HCT116 (cell line): ENCODE measurements at regions not wholly inside any gene's neighbourhood (a gene's known extent, or its start where the extent isn't known, plus 50 kb on each side); places are given as distances from the start of the nearest gene placed in this dataset.

Source experiments
- ATAC-seq: fragments of 200-7000 bp; cut with Tn5 transposase; 2 replicates; pipeline ENCODE4 v1.9.1; 2020; ENCODE audit warnings: mild to moderate bottlenecking, moderate library complexity
- BruUV-seq: library from RNA; stranded (reverse); fragments of 400-500 nt; replicated peaks from 2 replicates; lab custom pipeline; 2021; lab: Mats Ljungman, UMichigan
- CTCF ChIA-PET: fragments of 300-600 bp; sonication (Branson Sonifier 250); formaldehyde crosslinking; loops from one replicate; lab custom pipeline; 2021; ENCODE audit warnings: antibody characterized with exemption; lab: Charles Lee
- POLR2A ChIA-PET: fragments of 300-600, 350-600 bp; sonication (Branson Sonifier 250); formaldehyde crosslinking; loops from one replicate; lab custom pipeline; 2021; ENCODE audit warnings: antibody characterized with exemption; lab: Charles Lee
- RAD21 ChIA-PET, 2 experiments: fragments of 300-600 bp; sonication (Branson Sonifier 250); formaldehyde crosslinking; loops; one replicate each; lab custom pipeline; 2023; ENCODE audit warnings: low total read pairs in 2 of 2; ENCODE audit not compliant: uncharacterized antibody in 2 of 2, unreplicated experiment in 2 of 2, low non-redundant PET in 1 of 2; lab: Charles Lee
- DNase-seq: peaks from one replicate; pipeline ENCODE4 v3.0.0-alpha.2; 2010; ENCODE audit warnings: low read depth, low spot score
- H2AFZ ChIP-seq: fragments of 200-600 bp; shearing (Covaris generic), sonication (generic); 2 replicates; pipeline ENCODE4 v1.6.1; 2017; ENCODE audit warnings: low read depth, mixed run types, mixed read lengths, antibody characterized with exemption, low read length; ENCODE audit not compliant: poor library complexity, severe bottlenecking
- H3K27ac ChIP-seq: 2 replicates; pipeline ENCODE4 v1.5.1; 2012; ENCODE audit warnings: low read depth, low read length
- H3K27me3 ChIP-seq: fragments of 200-600 bp; sonication (generic); 2 replicates; pipeline ENCODE4 v1.6.1; 2016; ENCODE audit warnings: mixed run types, low read length, mixed read lengths; ENCODE audit not compliant: insufficient read depth
- H3K36me3 ChIP-seq, 2 experiments: fragments of 200-500 bp in 1 of 2; fragments of 200-600 bp in 1 of 2; sonication (Bioruptor generic) in 1 of 2; sonication (generic) in 1 of 2; 2 replicates each; pipeline versions ENCODE4 v1.5.1 to v1.6.1; 2014 to 2016; ENCODE audit warnings: low read length in 2 of 2, inconsistent platforms in 1 of 2, mixed read lengths in 1 of 2, mixed run types in 1 of 2; ENCODE audit not compliant: insufficient read depth in 2 of 2, control insufficient read depth in 1 of 2
- H3K4me1 ChIP-seq, 2 experiments: fragments of 200-600 bp in 1 of 2; sonication (generic) in 1 of 2; 2 replicates each; pipeline versions ENCODE4 v1.5.1 to v1.6.1; 2012 to 2017; ENCODE audit warnings: low read length in 2 of 2, inconsistent platforms in 1 of 2, mild to moderate bottlenecking in 1 of 2, mixed read lengths in 1 of 2, mixed run types in 1 of 2, moderate library complexity in 1 of 2; ENCODE audit not compliant: insufficient read depth in 2 of 2, control insufficient read depth in 1 of 2
- H3K4me2 ChIP-seq: fragments of 200-600 bp; sonication (generic); 2 replicates; pipeline ENCODE4 v1.6.1; 2017; ENCODE audit warnings: mixed run types, low read length, mixed read lengths
- H3K4me3 ChIP-seq, 2 experiments: fragments of 200-600 bp in 1 of 2; sonication (generic) in 1 of 2; replicated peaks in 1 of 2; 2 replicates each; pipeline ENCODE4 v1.5.1; 2011 to 2016; ENCODE audit warnings: low read length in 2 of 2, control low read depth in 1 of 2, low read depth in 1 of 2, mild to moderate bottlenecking in 1 of 2, mixed read lengths in 1 of 2, mixed run types in 1 of 2
- H3K79me2 ChIP-seq: fragments of 200-600 bp; sonication (generic); 2 replicates; pipeline ENCODE4 v1.6.1; 2017; ENCODE audit warnings: mild to moderate bottlenecking, mixed run types, low read length, moderate library complexity, mixed read lengths; ENCODE audit not compliant: insufficient read depth
- H3K9ac ChIP-seq: fragments of 200-600 bp; sonication (generic); 2 replicates; pipeline ENCODE4 v1.6.1; 2016; ENCODE audit warnings: low read length, mixed read lengths
- H3K9me2 ChIP-seq: fragments of 200-600 bp; sonication (generic), shearing (Covaris generic); 2 replicates; pipeline ENCODE4 v1.6.1; 2017; ENCODE audit warnings: mixed run types, mild to moderate bottlenecking, moderate library complexity; ENCODE audit not compliant: insufficient read depth
- H3K9me3 ChIP-seq, 2 experiments: fragments of 200-500 bp in 1 of 2; fragments of 200-600 bp in 1 of 2; sonication (Bioruptor generic) in 1 of 2; sonication (generic) in 1 of 2; 2 replicates each; pipeline ENCODE4 v1.6.1; 2014 to 2017; ENCODE audit warnings: low read length in 2 of 2, mixed read lengths in 2 of 2, inconsistent platforms in 1 of 2, low read depth in 1 of 2, mild to moderate bottlenecking in 1 of 2, mixed run types in 1 of 2, moderate library complexity in 1 of 2; ENCODE audit not compliant: control insufficient read depth in 1 of 2, insufficient read depth in 1 of 2
- H4K20me1 ChIP-seq: fragments of 200-600 bp; sonication (generic), shearing (Covaris generic); 2 replicates; pipeline ENCODE4 v1.6.1; 2017; ENCODE audit warnings: mixed run types, mild to moderate bottlenecking, moderate library complexity; ENCODE audit not compliant: insufficient read depth
- ATF3 ChIP-seq: IDR thresholded peaks from 2 replicates; pipeline ENCODE4 v1.6.1; 2012
- CBX3 ChIP-seq: IDR thresholded peaks from 2 replicates; pipeline ENCODE4 v1.6.1; 2012; ENCODE audit warnings: low read depth
- CEBPB ChIP-seq: IDR thresholded peaks from 2 replicates; pipeline ENCODE4 v1.6.1; 2012; ENCODE audit warnings: low read depth
- CTCF ChIP-seq, 3 experiments: fragments of 200-600 bp in 1 of 3; sonication (generic) in 1 of 3; IDR thresholded peaks in 2 of 3; conservative IDR thresholded peaks in 1 of 3; 2 replicates each; pipeline ENCODE4 v1.5.1; 2012 to 2017; ENCODE audit warnings: low read depth in 2 of 3, low read length in 2 of 3, antibody characterized with exemption in 1 of 3, borderline replicate concordance in 1 of 3, control low read depth in 1 of 3, mild to moderate bottlenecking in 1 of 3, mixed read lengths in 1 of 3, mixed run types in 1 of 3, moderate library complexity in 1 of 3; ENCODE audit not compliant: insufficient read depth in 1 of 3
- EGR1 ChIP-seq: IDR thresholded peaks from 2 replicates; pipeline ENCODE4 v1.6.1; 2012; ENCODE audit warnings: low read depth
- EZH2phosphoT487 ChIP-seq: fragments of 200-600 bp; IDR thresholded peaks from 2 replicates; pipeline ENCODE4 v1.6.1; 2018; ENCODE audit warnings: antibody characterized with exemption, borderline replicate concordance
- JUND ChIP-seq: IDR thresholded peaks from 2 replicates; pipeline ENCODE4 v1.6.1; 2012
- POLR2AphosphoS5 ChIP-seq: IDR thresholded peaks from 2 replicates; pipeline ENCODE4 v1.6.1; 2011; ENCODE audit warnings: mild to moderate bottlenecking, low read depth, low read length, moderate library complexity
- TCF7L2 ChIP-seq: IDR thresholded peaks from 2 replicates; pipeline ENCODE4 v1.7.0; 2011; ENCODE audit warnings: borderline replicate concordance, inconsistent platforms; ENCODE audit not compliant: insufficient read depth, insufficient read length; ENCODE audit errors: extremely low read depth
- YY1 ChIP-seq: IDR thresholded peaks from 2 replicates; pipeline ENCODE4 v1.6.1; 2011; ENCODE audit warnings: low read length, low read depth, moderate library complexity, mild to moderate bottlenecking; ENCODE audit not compliant: insufficient replicate concordance; ENCODE audit errors: extremely low read depth
- ZNF274 ChIP-seq: fragments of 200-500 bp; sonication (Bioruptor generic); IDR thresholded peaks from 2 replicates; pipeline ENCODE4 v1.6.1; 2014; ENCODE audit warnings: mild to moderate bottlenecking, low read depth, low read length, inconsistent platforms
- intact Hi-C: fragments of 100-400 bp; cut with micrococcal nuclease; formaldehyde crosslinking; loops from 2 replicates; pipeline ENCODE4 v1.10.0; 2022

- ATAC-seq (no peak), DNase-seq (no peak)
- Histone ChIP-seq H3K4me1 (no peaks in the 10 kb centered on the region), H3K36me3 (no peaks in the 10 kb centered on the region), H3K4me2 (no peak overlapping the region), H3K9me3 (no peaks in the 10 kb centered on the region), H2AFZ (no peak overlapping the region), H3K4me3 (no peak overlapping the region), H3K9ac (no peak overlapping the region), H4K20me1 (no peaks in the 10 kb centered on the region), H3K27ac (no peak overlapping the region), H3K9me2 (no peaks in the 10 kb centered on the region), H3K79me2 (no peaks in the 10 kb centered on the region), H3K27me3 (no peaks in the 10 kb centered on the region)
- RAD21 ChIA-PET, result no interaction called here
- no peak for TF ChIP-seq JUND
- TF ChIP-seq TCF7L2, result no peak
- no peak for TF ChIP-seq CTCF (IDR thresholded peaks at IDR 0.05 in 2 of 3, conservative IDR thresholded peaks at IDR 0.05 in 1 of 3; ENCODE audit: borderline replicate concordance in 1 of 3, insufficient read depth in 1 of 3, low read depth in 2 of 3, low read length in 2 of 3)
- no peak for TF ChIP-seq EZH2phosphoT487
- no peak for TF ChIP-seq YY1
- TF ChIP-seq CBX3, result no peak
- no peak for TF ChIP-seq CEBPB
- TF ChIP-seq ZNF274, result no peak
- intact Hi-C loops, result no loop called here
- BruUV-seq, result no TSS peak
- CTCF ChIA-PET, result no interaction called here
- POLR2A ChIA-PET, result no interaction called here
These were observed 270.5 kb upstream of the PROK2 start for GRCh38 chr3:72055436-72055835.

- Histone ChIP-seq H3K79me2 (no peaks in the 10 kb centered on the region), H3K4me1 (no peaks in the 10 kb centered on the region), H4K20me1 (no peaks in the 10 kb centered on the region), H2AFZ (no peak overlapping the region), H3K4me3 (no peak overlapping the region), H3K9me3 (no peaks in the 10 kb centered on the region), H3K9me2 (no peaks in the 10 kb centered on the region), H3K27me3 (no peaks in the 10 kb centered on the region), H3K9ac (no peak overlapping the region), H3K4me2 (no peak overlapping the region), H3K27ac (no peak overlapping the region), H3K36me3 (no peaks in the 10 kb centered on the region)
- no peak for DNase-seq
- ATAC-seq, result no peak
- no TSS peak for BruUV-seq
- no peak for TF ChIP-seq CTCF (IDR thresholded peaks at IDR 0.05 in 2 of 3, conservative IDR thresholded peaks at IDR 0.05 in 1 of 3; ENCODE audit: borderline replicate concordance in 1 of 3, insufficient read depth in 1 of 3, low read depth in 2 of 3, low read length in 2 of 3)
- TF ChIP-seq CEBPB, result no peak
- TF ChIP-seq ZNF274, result no peak
- no peak for TF ChIP-seq POLR2AphosphoS5
- no peak for TF ChIP-seq ATF3
- no peak for TF ChIP-seq EGR1
- TF ChIP-seq TCF7L2, result no peak
- CTCF ChIA-PET, result no interaction called here
- RAD21 ChIA-PET, result no interaction called here
- POLR2A ChIA-PET, result no interaction called here
- intact Hi-C loops, result no loop called here
These were observed 270.0 kb upstream of the PROK2 start for GRCh38 chr3:72054976-72055375.
